Stimulated activated effector memory CD8-positive, alpha-beta T cell treated with anti-CD3 and anti-CD28 coated beads, Interleukin-12 subunit alpha, Interleukin-12 subunit beta, amount 100 ng/mL, for 72 hours (primary cell): ENCODE measurements at regions not wholly inside any gene's neighbourhood (a gene's known extent, or its start where the extent isn't known, plus 50 kb on each side); places are given as distances from the start of the nearest gene placed in this dataset.
A peak's percentile ranks its signal among the peaks of the same experiment; 100 is the strongest.

Source experiments
- ATAC-seq: fragments of 150-1000 bp; cut with Tn5 transposase; 2 replicates; pipeline ENCODE4 v1.10.0; 2021
- DNase-seq, 2 donors: peaks; one replicate each; pipeline ENCODE4 v3.0.0; 2021 to 2022; ENCODE audit warnings: low spot score in 2 of 2
- H3K27ac Mint-ChIP-seq: one replicate; pipeline ENCODE4 v1.8.0; 2022; ENCODE audit warnings: mild to moderate bottlenecking, mixed read lengths
- H3K36me3 Mint-ChIP-seq: one replicate; pipeline ENCODE4 v1.8.0; 2022; ENCODE audit warnings: mild to moderate bottlenecking, mixed read lengths
- H3K4me1 Mint-ChIP-seq: one replicate; pipeline ENCODE4 v1.8.0; 2022; ENCODE audit warnings: mixed read lengths
- H3K4me3 Mint-ChIP-seq: one replicate; pipeline ENCODE4 v1.8.0; 2022; ENCODE audit warnings: mild to moderate bottlenecking, mixed read lengths
- H3K9me3 Mint-ChIP-seq: one replicate; pipeline ENCODE4 v1.8.0; 2022; ENCODE audit warnings: mixed read lengths

- ATAC-seq: no peak
Observed at GRCh38 chr9:117951127-117951526, 246.9 kb downstream of the TLR4 start.

GRCh38 chr9:117952581-117952980 is 248.4 kb downstream of the TLR4 start:
- Mint-ChIP-seq H3K27ac (no peak overlapping the region), H3K4me1 (no peaks in the 10 kb centered on the region), H3K4me3 (no peak overlapping the region), H3K9me3 (no peaks in the 10 kb centered on the region), H3K36me3 (no peaks in the 10 kb centered on the region)
- ATAC-seq (no peak), DNase-seq (no peak)

More at GRCh38 chr9:117951127-117951526, 246.9 kb downstream of the TLR4 start:
- Mint-ChIP-seq H3K4me1 (no peaks in the 10 kb centered on the region), H3K4me3 (no peak overlapping the region), H3K9me3 (no peaks in the 10 kb centered on the region), H3K27ac (no peak overlapping the region), H3K36me3 (no peaks in the 10 kb centered on the region)
- no peak for DNase-seq

- H3K4me3 Mint-ChIP-seq: no peak overlapping the region
- no peaks in the 10 kb centered on the region for H3K36me3 Mint-ChIP-seq
- H3K27ac Mint-ChIP-seq: no peak overlapping the region
- no peaks in the 10 kb centered on the region for H3K4me1 Mint-ChIP-seq
- ATAC-seq (no peak), DNase-seq (no peak)
- no peaks in the 10 kb centered on the region for H3K9me3 Mint-ChIP-seq
Observed at GRCh38 chr9:117957267-117957666, 253.1 kb downstream of the TLR4 start.

GRCh38 chr9:117958726-117959125 is 254.5 kb downstream of the TLR4 start:
- ATAC-seq (no peak), DNase-seq (no peak)
- no peak overlapping the region for H3K4me3 Mint-ChIP-seq
- H3K9me3 Mint-ChIP-seq: no peaks in the 10 kb centered on the region
- no peaks in the 10 kb centered on the region for H3K4me1 Mint-ChIP-seq
- no peaks in the 10 kb centered on the region for H3K36me3 Mint-ChIP-seq
- H3K27ac Mint-ChIP-seq: no peak overlapping the region

GRCh38 chr9:117963493-117964090 is 259.4 kb downstream of the TLR4 start:
- Mint-ChIP-seq H3K4me1 (no peaks in the 10 kb centered on the region), H3K36me3 (no peaks in the 10 kb centered on the region), H3K9me3 (no peaks in the 10 kb centered on the region), H3K4me3 (no peak overlapping the region), H3K27ac (no peak overlapping the region)
- DNase-seq (no peak), ATAC-seq (no peak)

GRCh38 chr9:117970276-117971050 is 266.3 kb downstream of the TLR4 start:
- H3K9me3 Mint-ChIP-seq: no peaks in the 10 kb centered on the region
- ATAC-seq (no peak), DNase-seq (no peak)
- H3K4me1 Mint-ChIP-seq: no peaks in the 10 kb centered on the region
- H3K36me3 Mint-ChIP-seq: no peaks in the 10 kb centered on the region
- H3K27ac Mint-ChIP-seq: no peak overlapping the region
- H3K4me3 Mint-ChIP-seq: no peak overlapping the region

- no peak for ATAC-seq
- no peaks in the 10 kb centered on the region for H3K36me3 Mint-ChIP-seq
- no peaks in the 10 kb centered on the region for H3K4me1 Mint-ChIP-seq
- no peaks in the 10 kb centered on the region for H3K9me3 Mint-ChIP-seq
- no peak overlapping the region for H3K4me3 Mint-ChIP-seq
- DNase-seq: no peak
- no peak overlapping the region for H3K27ac Mint-ChIP-seq
Observed at GRCh38 chr9:117974108-117974507, 269.9 kb downstream of the TLR4 start.

- DNase-seq (no peak), ATAC-seq (no peak)
- no peaks in the 10 kb centered on the region for H3K36me3 Mint-ChIP-seq
- H3K9me3 Mint-ChIP-seq: no peaks in the 10 kb centered on the region
- no peak overlapping the region for H3K27ac Mint-ChIP-seq
- no peaks in the 10 kb centered on the region for H3K4me1 Mint-ChIP-seq
- H3K4me3 Mint-ChIP-seq: no peak overlapping the region
Observed at GRCh38 chr9:117979914-117980313, 275.7 kb downstream of the TLR4 start.

- Mint-ChIP-seq H3K4me3 (no peak overlapping the region), H3K4me1 (no peaks in the 10 kb centered on the region), H3K36me3 (no peaks in the 10 kb centered on the region), H3K9me3 (no peaks in the 10 kb centered on the region), H3K27ac (no peak overlapping the region)
- DNase-seq (no peak), ATAC-seq (no peak)
Observed at GRCh38 chr9:117987945-117988344, 283.7 kb downstream of the TLR4 start.

GRCh38 chr9:117992006-117992405 is 287.8 kb downstream of the TLR4 start:
- DNase-seq: no peak
- ATAC-seq: no peak
- Mint-ChIP-seq H3K36me3 (no peaks in the 10 kb centered on the region), H3K9me3 (no peaks in the 10 kb centered on the region), H3K4me1 (no peaks in the 10 kb centered on the region), H3K27ac (no peak overlapping the region), H3K4me3 (no peak overlapping the region)

- no peak for ATAC-seq
- Mint-ChIP-seq H3K4me3 (no peak overlapping the region), H3K36me3 (no peaks in the 10 kb centered on the region), H3K27ac (no peak overlapping the region), H3K4me1 (no peaks in the 10 kb centered on the region), H3K9me3 (no peaks in the 10 kb centered on the region)
- DNase-seq: no peak
Observed at GRCh38 chr9:118000581-118000980, 296.4 kb downstream of the TLR4 start.

GRCh38 chr9:118003240-118003639 is 299.0 kb downstream of the TLR4 start:
- Mint-ChIP-seq H3K9me3 (no peaks in the 10 kb centered on the region), H3K4me1 (no peaks in the 10 kb centered on the region), H3K36me3 (no peaks in the 10 kb centered on the region), H3K4me3 (no peak overlapping the region), H3K27ac (no peak overlapping the region)
- no peak for ATAC-seq
- no peak for DNase-seq

- DNase-seq (no peak), ATAC-seq (no peak)
- no peaks in the 10 kb centered on the region for H3K36me3 Mint-ChIP-seq
- no peak overlapping the region for H3K4me3 Mint-ChIP-seq
- no peaks in the 10 kb centered on the region for H3K4me1 Mint-ChIP-seq
- no peak overlapping the region for H3K27ac Mint-ChIP-seq
- no peaks in the 10 kb centered on the region for H3K9me3 Mint-ChIP-seq
Observed at GRCh38 chr9:118008246-118008645, 304.0 kb downstream of the TLR4 start.

- H3K4me1 Mint-ChIP-seq: no peaks in the 10 kb centered on the region
- H3K36me3 Mint-ChIP-seq: no peaks in the 10 kb centered on the region
- H3K4me3 Mint-ChIP-seq: no peak overlapping the region
- ATAC-seq (no peak), DNase-seq (no peak)
- no peaks in the 10 kb centered on the region for H3K9me3 Mint-ChIP-seq
- H3K27ac Mint-ChIP-seq: no peak overlapping the region
Observed at GRCh38 chr9:118009614-118010013, 305.4 kb downstream of the TLR4 start.

GRCh38 chr9:118017607-118018122 is 313.5 kb downstream of the TLR4 start:
- Mint-ChIP-seq H3K4me1 (no peaks in the 10 kb centered on the region), H3K27ac (no peak overlapping the region), H3K4me3 (no peak overlapping the region), H3K36me3 (no peaks in the 10 kb centered on the region), H3K9me3 (peaks cover 3% of the 10 kb centered on the region)
- no peak for DNase-seq
- peak; percentile 19 for ATAC-seq

GRCh38 chr9:118023644-118024043 is 319.4 kb downstream of the TLR4 start:
- Mint-ChIP-seq H3K4me3 (no peak overlapping the region), H3K4me1 (no peaks in the 10 kb centered on the region), H3K36me3 (no peaks in the 10 kb centered on the region), H3K27ac (no peak overlapping the region), H3K9me3 (peaks cover 3% of the 10 kb centered on the region)
- ATAC-seq (no peak), DNase-seq (no peak)
